ENCODE measurements at regions not wholly inside any gene's neighbourhood (a gene's known extent, or its start where the extent isn't known, plus 50 kb on each side); places are given as distances from the start of the nearest gene placed in this dataset.

DNA sequence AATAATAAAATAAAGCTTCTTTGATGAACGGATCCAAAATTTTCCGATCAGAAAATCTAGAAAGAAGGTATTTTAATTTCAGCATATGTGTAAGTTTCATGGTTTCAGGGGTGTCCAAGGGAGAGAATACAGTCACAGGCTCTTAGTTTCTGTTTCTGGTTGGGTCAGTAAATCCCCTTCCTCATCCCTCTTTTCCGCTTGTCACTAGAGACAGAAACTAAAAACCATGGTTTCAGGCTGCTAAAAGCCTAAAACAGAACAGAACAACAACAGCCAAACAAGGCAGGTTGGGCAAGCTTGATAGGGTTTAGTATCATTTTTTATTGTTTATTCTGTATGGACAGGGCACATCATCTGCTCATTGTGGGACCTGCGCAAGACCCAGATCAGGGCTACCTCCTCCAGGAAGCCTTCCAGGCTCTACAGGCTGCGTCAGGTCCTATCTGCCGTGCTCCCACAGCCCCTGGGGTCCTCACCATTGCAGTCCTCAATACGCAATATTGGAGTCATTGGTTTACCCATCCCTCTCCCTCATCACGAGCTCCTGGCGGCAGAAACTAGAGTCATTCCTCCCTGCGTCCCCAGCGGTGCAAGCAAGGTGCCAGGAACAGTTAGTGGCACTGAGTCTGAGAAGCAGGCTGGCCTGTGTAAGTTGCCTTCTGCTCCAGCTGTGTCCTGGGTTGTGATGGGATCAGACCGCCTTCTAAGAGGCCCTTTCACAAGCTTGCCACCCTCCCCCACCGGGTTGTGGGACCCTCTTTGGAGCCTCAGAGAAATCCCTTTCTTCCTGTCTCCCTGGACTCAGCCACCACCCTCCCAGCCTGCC, 70.2 kb upstream of the CUX1 start:
- peaks cover 22% of the 10 kb centered on the region for H3K4me1 Mint-ChIP-seq
- peak overlapping the region; percentile 22 for H3K4me3 Mint-ChIP-seq
- peak in 1 of 2 experiments; percentile 39 for DNase-seq (ENCODE audit: low spot score in 2 of 2, unreplicated experiment in 2 of 2)
- no peaks in the 10 kb centered on the region for H3K9me3 Mint-ChIP-seq
- peaks cover 5% of the 10 kb centered on the region for H3K27me3 Mint-ChIP-seq (ENCODE audit: low read depth)
- no peaks in the 10 kb centered on the region for H3K36me3 Mint-ChIP-seq
- peak overlapping the region; percentile 85 for H3K27ac Mint-ChIP-seq
- TF ChIP-seq, protein P1, sequence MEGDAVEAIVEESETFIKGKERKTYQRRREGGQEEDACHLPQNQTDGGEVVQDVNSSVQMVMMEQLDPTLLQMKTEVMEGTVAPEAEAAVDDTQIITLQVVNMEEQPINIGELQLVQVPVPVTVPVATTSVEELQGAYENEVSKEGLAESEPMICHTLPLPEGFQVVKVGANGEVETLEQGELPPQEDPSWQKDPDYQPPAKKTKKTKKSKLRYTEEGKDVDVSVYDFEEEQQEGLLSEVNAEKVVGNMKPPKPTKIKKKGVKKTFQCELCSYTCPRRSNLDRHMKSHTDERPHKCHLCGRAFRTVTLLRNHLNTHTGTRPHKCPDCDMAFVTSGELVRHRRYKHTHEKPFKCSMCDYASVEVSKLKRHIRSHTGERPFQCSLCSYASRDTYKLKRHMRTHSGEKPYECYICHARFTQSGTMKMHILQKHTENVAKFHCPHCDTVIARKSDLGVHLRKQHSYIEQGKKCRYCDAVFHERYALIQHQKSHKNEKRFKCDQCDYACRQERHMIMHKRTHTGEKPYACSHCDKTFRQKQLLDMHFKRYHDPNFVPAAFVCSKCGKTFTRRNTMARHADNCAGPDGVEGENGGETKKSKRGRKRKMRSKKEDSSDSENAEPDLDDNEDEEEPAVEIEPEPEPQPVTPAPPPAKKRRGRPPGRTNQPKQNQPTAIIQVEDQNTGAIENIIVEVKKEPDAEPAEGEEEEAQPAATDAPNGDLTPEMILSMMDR (IDR thresholded peaks at IDR 0.05; ENCODE audit: unreplicated experiment) = no peak

DNA sequence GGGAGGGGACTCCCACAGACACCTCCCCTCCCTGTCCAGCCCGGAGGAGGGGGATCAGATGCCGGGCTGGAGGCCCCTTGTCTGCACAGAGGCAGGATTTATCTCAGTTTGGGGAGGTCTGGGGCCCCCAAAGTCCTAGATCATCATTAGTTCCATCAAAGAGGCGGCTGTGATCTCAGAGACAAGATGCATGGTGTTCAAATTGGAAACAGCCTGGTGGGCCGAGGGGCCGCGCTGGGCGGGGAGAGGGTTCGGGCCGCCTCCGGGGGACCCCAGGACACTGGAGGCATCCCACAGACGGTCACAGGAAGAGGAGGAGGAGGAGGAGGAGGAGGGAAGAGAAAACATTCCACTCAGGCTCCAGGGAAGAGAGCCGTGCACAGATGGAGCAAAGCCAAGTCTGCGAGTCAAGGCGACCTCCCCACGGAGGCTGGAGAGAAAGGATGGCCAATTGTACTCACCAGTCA, 69.5 kb upstream of the CUX1 start:
- TF ChIP-seq, protein P1 (IDR thresholded peaks at IDR 0.05; ENCODE audit: unreplicated experiment) = no peak
- Mint-ChIP-seq H3K9me3 (no peaks in the 10 kb centered on the region), H3K4me1 (peaks cover 20% of the 10 kb centered on the region), H3K27ac (peak overlapping the region; percentile 85), H3K4me3 (peak overlapping the region; percentile 22), H3K27me3 (ENCODE audit: low read depth) (peaks cover 3% of the 10 kb centered on the region), H3K36me3 (no peaks in the 10 kb centered on the region)
- DNase-seq (ENCODE audit: low spot score in 2 of 2, unreplicated experiment in 2 of 2) = peak in 1 of 2 experiments; percentile 67

DNA sequence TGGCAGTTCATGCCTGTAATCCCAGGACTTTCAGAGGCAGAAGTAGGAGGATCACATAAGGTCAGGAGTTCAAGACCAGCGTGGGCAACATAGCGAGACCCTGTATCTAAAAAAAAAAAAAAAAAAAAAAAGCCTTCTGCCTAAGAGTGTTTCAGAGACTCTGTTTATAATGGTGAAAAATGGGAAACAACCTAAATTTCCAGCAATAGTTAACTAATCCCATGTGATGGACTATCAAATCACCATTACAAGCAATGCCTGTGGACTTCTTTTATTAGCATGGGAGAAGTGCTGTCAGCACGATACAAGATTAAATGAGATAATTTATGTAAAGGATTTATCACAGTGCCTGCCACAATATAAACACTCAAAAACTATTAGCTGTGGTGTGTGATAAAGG, 67.5 kb upstream of the CUX1 start:
- H3K36me3 Mint-ChIP-seq = no peaks in the 10 kb centered on the region
- TF ChIP-seq, protein P1 (IDR thresholded peaks at IDR 0.05; ENCODE audit: unreplicated experiment) = no peak
- H3K9me3 Mint-ChIP-seq = no peaks in the 10 kb centered on the region
- H3K4me3 Mint-ChIP-seq = no peak overlapping the region
- peaks cover 5% of the 10 kb centered on the region for H3K27me3 Mint-ChIP-seq (ENCODE audit: low read depth)
- no peak overlapping the region for H3K27ac Mint-ChIP-seq
- DNase-seq (ENCODE audit: low spot score in 2 of 2, unreplicated experiment in 2 of 2) = no peak
- peaks cover 25% of the 10 kb centered on the region for H3K4me1 Mint-ChIP-seq

DNA sequence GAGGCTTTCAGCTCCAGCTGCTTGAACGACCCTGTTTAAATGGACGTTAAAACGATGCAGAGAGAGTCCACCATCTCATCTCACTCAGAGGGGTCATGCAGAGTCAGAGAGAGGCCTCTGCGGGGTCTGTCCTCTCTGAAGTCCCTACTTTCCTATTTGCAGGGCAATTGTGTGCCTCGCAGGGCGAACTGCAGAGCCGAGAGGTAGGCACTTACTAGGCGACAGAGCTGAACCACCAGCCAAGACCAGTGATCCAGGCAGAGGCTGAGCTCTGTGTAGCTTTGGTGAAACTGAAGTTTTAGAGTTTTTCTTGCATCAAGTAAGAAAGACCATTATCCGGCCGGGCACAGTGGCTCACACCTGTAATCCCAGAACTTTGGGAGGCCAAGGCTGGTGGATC, 64.1 kb upstream of the CUX1 start:
- no peak overlapping the region for H3K27ac Mint-ChIP-seq
- TF ChIP-seq, protein P1 (IDR thresholded peaks at IDR 0.05; ENCODE audit: unreplicated experiment) = no peak

DNA sequence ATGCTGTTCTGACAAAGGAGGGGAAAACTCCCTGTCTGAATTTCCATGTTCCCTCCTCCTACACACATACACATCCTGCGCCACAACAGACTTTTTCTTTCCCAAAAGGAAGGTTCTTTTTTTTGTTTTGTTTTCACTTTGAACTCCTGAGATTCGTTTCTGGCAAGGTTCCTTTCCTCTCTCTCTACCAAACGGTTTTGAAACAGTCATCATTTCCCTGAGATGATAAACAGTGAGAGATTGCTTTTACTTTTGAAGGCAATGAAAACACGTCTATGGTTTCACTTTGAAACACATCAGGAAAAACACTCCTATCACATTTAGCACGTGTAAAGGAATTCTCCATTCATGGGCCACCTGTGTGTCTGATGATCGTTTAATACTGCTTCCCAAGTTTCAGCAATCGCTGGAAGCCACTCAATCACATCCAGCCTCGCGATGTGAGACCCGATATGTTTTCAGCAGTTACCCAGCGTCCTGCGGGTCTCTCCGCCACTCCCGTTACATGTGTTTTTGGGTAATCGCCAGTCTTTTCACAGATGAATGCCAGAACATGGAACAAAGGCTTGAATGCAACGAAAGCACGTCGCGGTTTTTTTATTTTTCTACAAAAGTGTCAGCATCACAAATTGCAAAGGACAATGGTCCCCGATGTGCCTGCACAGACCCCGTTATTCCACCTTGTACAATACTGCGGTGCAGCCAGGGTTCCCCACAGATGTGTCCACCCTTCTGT, 62.8 kb upstream of the CUX1 start:
- Mint-ChIP-seq H3K9me3 (no peaks in the 10 kb centered on the region), H3K4me1 (peaks cover 11% of the 10 kb centered on the region), H3K4me3 (peak overlapping the region; percentile 59), H3K27ac (peak overlapping the region; percentile 91), H3K36me3 (no peaks in the 10 kb centered on the region), H3K27me3 (ENCODE audit: low read depth) (peaks cover 3% of the 10 kb centered on the region)
- no peak for DNase-seq (ENCODE audit: low spot score in 2 of 2, unreplicated experiment in 2 of 2)
- TF ChIP-seq, protein P1 (IDR thresholded peaks at IDR 0.05; ENCODE audit: unreplicated experiment) = no peak

More for the DNA sequence above, 64.1 kb upstream of the CUX1 start:
- no peaks in the 10 kb centered on the region for H3K9me3 Mint-ChIP-seq
- DNase-seq (ENCODE audit: low spot score in 2 of 2, unreplicated experiment in 2 of 2) = no peak
- no peak overlapping the region for H3K4me3 Mint-ChIP-seq
- peaks cover 11% of the 10 kb centered on the region for H3K4me1 Mint-ChIP-seq
- peaks cover 3% of the 10 kb centered on the region for H3K27me3 Mint-ChIP-seq (ENCODE audit: low read depth)
- no peaks in the 10 kb centered on the region for H3K36me3 Mint-ChIP-seq
